B cell (primary cell): ENCODE measurements at regions not wholly inside any gene's neighbourhood (a gene's known extent, or its start where the extent isn't known, plus 50 kb on each side); places are given as distances from the start of the nearest gene placed in this dataset.

ENCODE experiments used
- ATAC-seq: fragments of 200-7000 bp; cut with Tn5 transposase; one replicate; pipeline ENCODE4 v1.10.0; 2021; ENCODE audit warnings: low read depth, mild to moderate bottlenecking, moderate number of reproducible peaks, moderate library complexity
- CTCF ChIA-PET: fragments of 350-600 bp; sonication (Branson Sonifier 250); formaldehyde crosslinking; loops from one replicate; lab custom pipeline; 2021; ENCODE audit warnings: antibody characterized with exemption, inconsistent platforms; lab: Charles Lee
- POLR2A ChIA-PET: fragments of 350-600 bp; sonication (Branson Sonifier 250); formaldehyde crosslinking; loops from one replicate; lab custom pipeline; 2021; ENCODE audit warnings: antibody characterized with exemption; lab: Charles Lee
- DNase-seq: peaks from one replicate; pipeline ENCODE4 v3.0.0; 2013
- H2AFZ ChIP-seq: 2 replicates; pipeline ENCODE4 v1.6.1; 2012; ENCODE audit warnings: mild to moderate bottlenecking, low read depth, low read length; ENCODE audit not compliant: insufficient read depth, poor library complexity, severe bottlenecking
- H3K27ac ChIP-seq, 2 donors: 1 replicate in 1 of 2; 2 replicates in 1 of 2; pipeline ENCODE4 v1.5.1; 2012 to 2013; ENCODE audit warnings: low read length in 2 of 2, mild to moderate bottlenecking in 2 of 2, moderate library complexity in 1 of 2
- H3K27me3 ChIP-seq, 4 experiments: fragments of 200-600 bp in 1 of 4; sonication (generic) in 1 of 4; replicated peaks in 1 of 4; 1 replicate in 2 of 4; 2 replicates in 2 of 4; pipeline versions ENCODE4 v1.6.1 to v1.7.0; 2013 to 2016; ENCODE audit warnings: low read length in 3 of 4, mild to moderate bottlenecking in 2 of 4, mixed read lengths in 1 of 4, moderate library complexity in 1 of 4; ENCODE audit not compliant: insufficient read depth in 4 of 4, control insufficient read depth in 3 of 4; ENCODE audit errors: control extremely low read depth in 1 of 4
- H3K36me3 ChIP-seq, 2 experiments: replicated peaks in 1 of 2; 1 replicate in 1 of 2; 2 replicates in 1 of 2; pipeline versions ENCODE4 v1.6.1 to v1.7.1; 2013; ENCODE audit warnings: low read length in 1 of 2; ENCODE audit not compliant: insufficient read depth in 2 of 2, control insufficient read depth in 1 of 2; ENCODE audit errors: control extremely low read depth in 1 of 2, extremely low read depth in 1 of 2
- H3K4me1 ChIP-seq, 2 donors: fragments of 200-600 bp in 1 of 2; sonication (generic) in 1 of 2; 1 replicate in 1 of 2; 2 replicates in 1 of 2; pipeline versions ENCODE4 v1.5.1 to v1.6.1; 2013 to 2017; ENCODE audit warnings: low read length in 2 of 2; ENCODE audit not compliant: control insufficient read depth in 2 of 2, insufficient read depth in 2 of 2
- H3K4me2 ChIP-seq: replicated peaks from 2 replicates; pipeline ENCODE3; 2012; ENCODE audit warnings: mild to moderate bottlenecking, low read depth, low read length; ENCODE audit not compliant: poor library complexity, severe bottlenecking
- H3K4me3 ChIP-seq, 5 experiments: fragments of 200-600 bp in 1 of 5; sonication (generic) in 1 of 5; 1 replicate in 3 of 5; 2 replicates in 2 of 5; pipeline versions ENCODE4 v1.5.1 to v1.7.0; 2011 to 2016; ENCODE audit warnings: low read length in 4 of 5, mild to moderate bottlenecking in 4 of 5, low read depth in 2 of 5, control low read depth in 1 of 5, moderate library complexity in 1 of 5; ENCODE audit not compliant: insufficient read depth in 1 of 5; ENCODE audit errors: control extremely low read depth in 1 of 5, extremely low read depth in 1 of 5
- H3K79me2 ChIP-seq: fragments of 200-600 bp; sonication (generic); one replicate; pipeline ENCODE4 v1.6.0; 2016; ENCODE audit warnings: low read length; ENCODE audit not compliant: control insufficient read depth, insufficient read depth
- H3K9ac ChIP-seq: fragments of 200-600 bp; sonication (generic); 2 replicates; pipeline ENCODE4 v1.6.1; 2017; ENCODE audit warnings: mild to moderate bottlenecking, low read length, moderate library complexity
- H3K9me3 ChIP-seq, 3 donors: one replicate each; pipeline versions ENCODE4 v1.6.1 to v1.7.1; 2013; ENCODE audit warnings: low read length in 2 of 3; ENCODE audit not compliant: control insufficient read depth in 2 of 3, insufficient read depth in 1 of 3; ENCODE audit errors: control extremely low read depth in 1 of 3
- H4K20me1 ChIP-seq: 2 replicates; pipeline ENCODE4 v1.6.0; 2012; ENCODE audit warnings: mild to moderate bottlenecking, low read length; ENCODE audit not compliant: insufficient read depth, control insufficient read depth, poor library complexity, severe bottlenecking
- H3K27ac Mint-ChIP-seq: one replicate; pipeline ENCODE4 v1.8.0; 2021; ENCODE audit warnings: mixed read lengths
- H3K27me3 Mint-ChIP-seq: one replicate; pipeline ENCODE4 v1.8.0; 2021; ENCODE audit warnings: mixed read lengths
- H3K4me1 Mint-ChIP-seq: one replicate; pipeline ENCODE4 v1.8.0; 2021; ENCODE audit warnings: mixed read lengths
- H3K4me3 Mint-ChIP-seq: one replicate; pipeline ENCODE4 v1.8.0; 2021; ENCODE audit warnings: mixed read lengths
- H3K9me3 Mint-ChIP-seq: one replicate; pipeline ENCODE4 v1.8.0; 2022; ENCODE audit warnings: mixed read lengths; ENCODE audit not compliant: insufficient read depth
- CTCF ChIP-seq: fragments of 200-600 bp; IDR thresholded peaks from one replicate; pipeline ENCODE4 v1.8.0; 2022; ENCODE audit warnings: antibody characterized with exemption, mild to moderate bottlenecking
- EZH2 ChIP-seq: IDR thresholded peaks from 2 replicates; pipeline ENCODE4 v1.6.1; 2012; ENCODE audit warnings: borderline replicate concordance, low read depth, mild to moderate bottlenecking, moderate library complexity, low read length; ENCODE audit not compliant: insufficient read depth, poor library complexity, severe bottlenecking
- WGBS: methylation state at CpG from one replicate; pipeline ENCODE4 v1.1.5; 2013; ENCODE audit warnings: missing lambda C conversion rate; ENCODE audit not compliant: insufficient coverage; 5-methylcytosine and 5-hydroxymethylcytosine counted together
- intact Hi-C: fragments of 100-400 bp; cut with micrococcal nuclease; formaldehyde crosslinking; loops from one replicate; pipeline ENCODE4 v1.10.0; 2022

DNA sequence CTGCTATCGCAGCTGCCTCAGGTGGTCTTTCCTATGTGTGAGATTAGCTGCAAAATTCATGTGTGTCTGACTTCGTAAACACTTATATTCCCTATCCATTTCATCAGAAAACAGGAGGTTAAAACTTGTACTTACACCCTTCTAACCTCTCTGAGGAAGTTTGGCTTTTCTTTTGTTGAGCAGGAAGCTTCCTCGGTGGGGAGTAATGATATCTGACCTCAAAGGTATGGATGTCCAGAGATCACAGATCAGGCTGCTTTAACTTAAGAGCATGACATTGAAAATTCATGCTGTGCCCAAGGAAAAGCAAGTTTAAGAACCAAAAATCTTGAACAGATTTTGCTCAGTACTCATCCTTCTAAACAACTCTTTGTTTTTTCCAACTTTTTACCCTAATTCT, 429.1 kb downstream of the STIM2 start:
- H3K9me3 ChIP-seq = no peaks in the 10 kb centered on the region
- POLR2A ChIA-PET = no interaction called here
- H2AFZ ChIP-seq = no peak overlapping the region
- no peaks in the 10 kb centered on the region for H4K20me1 ChIP-seq
- H3K4me1 Mint-ChIP-seq = no peaks in the 10 kb centered on the region
- H3K4me1 ChIP-seq = no peaks in the 10 kb centered on the region
- no peaks in the 10 kb centered on the region for H3K79me2 ChIP-seq
- H3K27me3 Mint-ChIP-seq = no peaks in the 10 kb centered on the region
- H3K36me3 ChIP-seq = no peaks in the 10 kb centered on the region
- no peak overlapping the region for H3K27ac ChIP-seq
- ATAC-seq = no peak
- no peak overlapping the region for H3K4me3 ChIP-seq
- H3K9me3 Mint-ChIP-seq = no peaks in the 10 kb centered on the region
- CTCF ChIA-PET = no interaction called here
- TF ChIP-seq EZH2 (no peak), CTCF (no peak)
- H3K9ac ChIP-seq = no peak overlapping the region
- WGBS = 0% methylated on average over 1 of the region's 3 CpGs
- H3K4me3 Mint-ChIP-seq = no peak overlapping the region
- intact Hi-C loops = no loop called here
- H3K27me3 ChIP-seq = no peaks in the 10 kb centered on the region
- no peak overlapping the region for H3K4me2 ChIP-seq
- DNase-seq = no peak
- no peak overlapping the region for H3K27ac Mint-ChIP-seq

DNA sequence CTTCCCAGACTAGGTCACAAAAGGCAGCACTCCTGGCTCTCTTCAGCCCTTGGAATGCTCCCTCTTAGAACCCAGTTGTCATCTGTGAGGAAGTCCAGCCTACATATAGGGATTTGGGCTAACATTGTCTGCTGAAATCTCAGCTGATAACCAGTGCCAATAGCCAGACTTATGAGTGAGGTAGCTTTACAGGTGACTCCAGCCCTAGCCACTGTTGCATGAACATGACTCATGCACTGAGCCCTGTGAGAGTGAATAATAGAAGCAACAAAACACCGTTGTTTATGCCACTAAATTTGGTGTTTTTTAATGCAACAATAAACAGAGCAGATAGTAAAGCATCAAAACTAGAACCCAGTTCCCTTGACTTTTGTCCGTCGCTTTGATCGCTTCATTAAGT, 433.2 kb downstream of the STIM2 start:
- no CpG with 5 or more reads among the region's 4 CpGs for WGBS
- Mint-ChIP-seq H3K9me3 (peaks cover under 1% of the 10 kb centered on the region), H3K27me3 (no peaks in the 10 kb centered on the region), H3K27ac (no peak overlapping the region), H3K4me1 (no peaks in the 10 kb centered on the region), H3K4me3 (no peak overlapping the region)
- TF ChIP-seq EZH2 = no peak
- TF ChIP-seq CTCF = no peak
- no peak for ATAC-seq
- ChIA-PET CTCF (no interaction called here), POLR2A (no interaction called here)
- intact Hi-C loops = no loop called here
- Histone ChIP-seq H3K4me2 (no peak overlapping the region), H3K79me2 (no peaks in the 10 kb centered on the region), H3K4me3 (no peak overlapping the region), H3K27me3 (no peaks in the 10 kb centered on the region), H4K20me1 (no peaks in the 10 kb centered on the region), H2AFZ (no peak overlapping the region), H3K36me3 (no peaks in the 10 kb centered on the region), H3K4me1 (no peaks in the 10 kb centered on the region), H3K27ac (no peak overlapping the region), H3K9me3 (no peaks in the 10 kb centered on the region), H3K9ac (no peak overlapping the region)
- DNase-seq = no peak
